ENCODE measurements at regions not wholly inside any gene's neighbourhood (a gene's known extent, or its start where the extent isn't known, plus 50 kb on each side); places are given as distances from the start of the nearest gene placed in this dataset.

DNA sequence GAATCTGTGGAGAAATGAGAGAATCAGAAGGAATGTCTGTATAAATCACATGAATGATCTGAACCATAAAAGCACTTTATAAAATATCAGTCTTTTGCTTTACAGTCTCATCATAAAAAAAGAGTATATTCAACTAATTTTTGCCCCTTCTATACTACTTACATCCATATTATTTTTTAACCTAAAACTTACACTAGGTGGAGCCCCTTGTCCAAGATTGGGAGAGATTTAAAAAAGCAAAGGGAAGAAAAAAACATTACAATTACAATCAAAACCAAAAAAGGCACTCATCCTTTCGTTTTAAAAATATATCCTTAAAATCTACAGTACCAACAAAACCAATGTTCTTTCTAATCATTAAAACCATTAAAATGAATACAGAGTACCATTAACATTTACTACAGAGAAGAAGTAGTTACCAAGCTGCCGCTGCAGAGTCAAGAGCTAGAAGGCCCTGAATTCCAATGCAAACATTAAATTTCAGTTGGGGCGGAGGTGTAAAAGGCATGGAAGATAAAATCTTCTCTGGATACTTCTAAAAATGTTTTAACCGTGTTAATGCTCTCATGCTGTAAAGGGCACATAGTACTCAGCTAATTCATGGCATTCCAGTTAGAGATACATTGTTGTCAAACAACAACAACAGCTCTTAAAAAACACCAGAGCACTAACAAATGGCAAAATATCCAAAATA is 56.7 kb upstream of the EPB41L3 start:
- no peaks in the 10 kb centered on the region for H3K9me2 ChIP-seq (ENCODE audit: insufficient read depth)
- H3K4me2 ChIP-seq: no peak overlapping the region
- peaks cover 10% of the 10 kb centered on the region; the same call in 1 of the 2 replicates for H3K27me3 ChIP-seq (ENCODE audit: insufficient read depth, low read depth)
- H3K4me1 ChIP-seq (replicated peaks; ENCODE audit: insufficient read depth): no peaks in the 10 kb centered on the region
- ChIA-PET POLR2A (ENCODE audit: unreplicated experiment) (no interaction called here), CTCF (no interaction called here)
- H3K9me3 ChIP-seq (ENCODE audit: insufficient read depth, low read depth): no peaks in the 10 kb centered on the region
- H4K20me1 ChIP-seq (ENCODE audit: insufficient read depth): no peaks in the 10 kb centered on the region
- no peaks in the 10 kb centered on the region for H3K79me2 ChIP-seq (ENCODE audit: low read depth)
- TF ChIP-seq EZH2 (IDR thresholded peaks at IDR 0.05; ENCODE audit: low read depth): no peak
- TF ChIP-seq, protein P1, sequence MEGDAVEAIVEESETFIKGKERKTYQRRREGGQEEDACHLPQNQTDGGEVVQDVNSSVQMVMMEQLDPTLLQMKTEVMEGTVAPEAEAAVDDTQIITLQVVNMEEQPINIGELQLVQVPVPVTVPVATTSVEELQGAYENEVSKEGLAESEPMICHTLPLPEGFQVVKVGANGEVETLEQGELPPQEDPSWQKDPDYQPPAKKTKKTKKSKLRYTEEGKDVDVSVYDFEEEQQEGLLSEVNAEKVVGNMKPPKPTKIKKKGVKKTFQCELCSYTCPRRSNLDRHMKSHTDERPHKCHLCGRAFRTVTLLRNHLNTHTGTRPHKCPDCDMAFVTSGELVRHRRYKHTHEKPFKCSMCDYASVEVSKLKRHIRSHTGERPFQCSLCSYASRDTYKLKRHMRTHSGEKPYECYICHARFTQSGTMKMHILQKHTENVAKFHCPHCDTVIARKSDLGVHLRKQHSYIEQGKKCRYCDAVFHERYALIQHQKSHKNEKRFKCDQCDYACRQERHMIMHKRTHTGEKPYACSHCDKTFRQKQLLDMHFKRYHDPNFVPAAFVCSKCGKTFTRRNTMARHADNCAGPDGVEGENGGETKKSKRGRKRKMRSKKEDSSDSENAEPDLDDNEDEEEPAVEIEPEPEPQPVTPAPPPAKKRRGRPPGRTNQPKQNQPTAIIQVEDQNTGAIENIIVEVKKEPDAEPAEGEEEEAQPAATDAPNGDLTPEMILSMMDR (conservative IDR thresholded peaks at IDR 0.05): peak; percentile 44; the same call in 1 of the 2 replicates
- H3K4me3 ChIP-seq: no peak overlapping the region
- no peak overlapping the region for H3K27ac ChIP-seq
- H3F3A ChIP-seq (ENCODE audit: insufficient read depth, low read depth): no peaks in the 10 kb centered on the region
- no TSS peak for BruUV-seq (replicated peaks)
- no peak overlapping the region for H2AFZ ChIP-seq
- intact Hi-C loops (cut with micrococcal nuclease; ENCODE audit: unreplicated experiment): loop anchor here (10.0 kb wide), 1 partner anchor 924 kb away; no protein-coding TSS in a partner anchor
- H3K36me3 ChIP-seq (ENCODE audit: low read depth): no peaks in the 10 kb centered on the region
- DNase-seq: no peak

GRCh38 chr18:5596585-5596984 is 52.8 kb upstream of the EPB41L3 start:
- no TSS peak for BruUV-seq (replicated peaks)
- Histone ChIP-seq H3K4me2 (no peak overlapping the region), H3F3A (ENCODE audit: insufficient read depth, low read depth) (no peaks in the 10 kb centered on the region), H3K9me2 (ENCODE audit: insufficient read depth) (no peaks in the 10 kb centered on the region), H3K4me3 (no peak overlapping the region), H3K27ac (no peak overlapping the region), H3K9me3 (ENCODE audit: insufficient read depth, low read depth) (no peaks in the 10 kb centered on the region), H3K4me1 (replicated peaks; ENCODE audit: insufficient read depth) (no peaks in the 10 kb centered on the region), H3K27me3 (ENCODE audit: insufficient read depth, low read depth) (peaks cover 3% of the 10 kb centered on the region; the same call in 1 of the 2 replicates), H4K20me1 (ENCODE audit: insufficient read depth) (no peaks in the 10 kb centered on the region), H2AFZ (no peak overlapping the region), H3K79me2 (ENCODE audit: low read depth) (no peaks in the 10 kb centered on the region), H3K36me3 (ENCODE audit: low read depth) (no peaks in the 10 kb centered on the region)
- POLR2A ChIA-PET (ENCODE audit: unreplicated experiment): no interaction called here
- intact Hi-C loops (cut with micrococcal nuclease; ENCODE audit: unreplicated experiment): no loop called here
- TF ChIP-seq EZH2 (IDR thresholded peaks at IDR 0.05; ENCODE audit: low read depth): no peak
- TF ChIP-seq, protein P1 (conservative IDR thresholded peaks at IDR 0.05): no peak
- no peak for DNase-seq
- CTCF ChIA-PET: no interaction called here
